ENCODE measurements at regions not wholly inside any gene's neighbourhood (a gene's known extent, or its start where the extent isn't known, plus 50 kb on each side); places are given as distances from the start of the nearest gene placed in this dataset.

DNA sequence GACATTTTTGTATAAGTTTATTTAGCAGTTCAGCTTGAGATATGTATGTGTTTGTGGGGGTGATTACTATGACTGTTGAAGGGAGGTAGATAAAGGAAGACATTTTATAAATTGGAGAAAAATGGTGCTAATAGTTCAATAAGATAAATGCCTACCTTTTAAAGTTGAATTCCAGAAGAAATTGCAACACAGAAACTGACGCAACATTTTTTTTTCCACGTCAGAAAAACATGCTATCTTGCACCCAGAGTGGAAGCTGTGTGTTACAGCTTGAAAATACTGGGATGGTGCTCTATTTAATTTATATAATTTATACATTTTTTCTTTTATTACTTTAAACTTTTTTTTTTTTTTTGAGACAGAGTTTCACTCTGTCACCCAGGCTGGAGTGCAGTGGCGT lies 171.7 kb downstream of the WNT5A start:
- Mint-ChIP-seq H3K27ac (ENCODE audit: unreplicated experiment) (no peak overlapping the region), H3K4me3 (ENCODE audit: unreplicated experiment) (no peak overlapping the region), H3K27me3 (ENCODE audit: unreplicated experiment) (peaks cover 2% of the 10 kb centered on the region)

DNA sequence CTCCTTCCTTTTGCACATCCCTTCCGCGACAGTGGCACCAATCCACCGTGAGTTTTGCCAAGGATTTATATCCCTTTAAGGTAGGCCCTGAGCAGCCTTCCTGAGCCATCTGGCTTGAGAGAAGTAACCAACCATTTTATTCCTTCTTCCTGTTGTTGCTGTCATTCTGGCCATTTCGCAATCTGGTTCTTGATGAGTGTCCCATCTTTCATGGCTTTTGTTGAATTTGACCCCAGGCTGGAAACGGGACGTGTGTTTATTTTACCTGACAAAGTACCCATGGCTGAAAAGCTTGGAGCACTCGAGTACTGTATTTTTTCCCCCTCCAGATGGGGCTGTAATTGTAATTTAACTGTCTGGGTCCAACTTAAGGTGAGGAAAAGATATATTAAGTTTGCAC lies 173.4 kb downstream of the WNT5A start:
- TF ChIP-seq, protein P1, sequence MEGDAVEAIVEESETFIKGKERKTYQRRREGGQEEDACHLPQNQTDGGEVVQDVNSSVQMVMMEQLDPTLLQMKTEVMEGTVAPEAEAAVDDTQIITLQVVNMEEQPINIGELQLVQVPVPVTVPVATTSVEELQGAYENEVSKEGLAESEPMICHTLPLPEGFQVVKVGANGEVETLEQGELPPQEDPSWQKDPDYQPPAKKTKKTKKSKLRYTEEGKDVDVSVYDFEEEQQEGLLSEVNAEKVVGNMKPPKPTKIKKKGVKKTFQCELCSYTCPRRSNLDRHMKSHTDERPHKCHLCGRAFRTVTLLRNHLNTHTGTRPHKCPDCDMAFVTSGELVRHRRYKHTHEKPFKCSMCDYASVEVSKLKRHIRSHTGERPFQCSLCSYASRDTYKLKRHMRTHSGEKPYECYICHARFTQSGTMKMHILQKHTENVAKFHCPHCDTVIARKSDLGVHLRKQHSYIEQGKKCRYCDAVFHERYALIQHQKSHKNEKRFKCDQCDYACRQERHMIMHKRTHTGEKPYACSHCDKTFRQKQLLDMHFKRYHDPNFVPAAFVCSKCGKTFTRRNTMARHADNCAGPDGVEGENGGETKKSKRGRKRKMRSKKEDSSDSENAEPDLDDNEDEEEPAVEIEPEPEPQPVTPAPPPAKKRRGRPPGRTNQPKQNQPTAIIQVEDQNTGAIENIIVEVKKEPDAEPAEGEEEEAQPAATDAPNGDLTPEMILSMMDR (IDR thresholded peaks at IDR 0.05; ENCODE audit: unreplicated experiment): no peak
- Mint-ChIP-seq H3K4me3 (ENCODE audit: unreplicated experiment) (no peak overlapping the region), H3K27ac (ENCODE audit: unreplicated experiment) (no peak overlapping the region), H3K9me3 (ENCODE audit: unreplicated experiment) (no peaks in the 10 kb centered on the region), H3K36me3 (ENCODE audit: low read depth, unreplicated experiment) (no peaks in the 10 kb centered on the region), H3K4me1 (ENCODE audit: unreplicated experiment) (no peaks in the 10 kb centered on the region), H3K27me3 (ENCODE audit: unreplicated experiment) (peaks cover 2% of the 10 kb centered on the region)
- DNase-seq (ENCODE audit: low spot score): no peak

More for the DNA sequence above, 171.7 kb downstream of the WNT5A start:
- H3K36me3 Mint-ChIP-seq (ENCODE audit: low read depth, unreplicated experiment): no peaks in the 10 kb centered on the region
- DNase-seq (ENCODE audit: low spot score): no peak
- peaks cover 3% of the 10 kb centered on the region for H3K4me1 Mint-ChIP-seq (ENCODE audit: unreplicated experiment)
- TF ChIP-seq, protein P1 (IDR thresholded peaks at IDR 0.05; ENCODE audit: unreplicated experiment): no peak
- H3K9me3 Mint-ChIP-seq (ENCODE audit: unreplicated experiment): no peaks in the 10 kb centered on the region

DNA sequence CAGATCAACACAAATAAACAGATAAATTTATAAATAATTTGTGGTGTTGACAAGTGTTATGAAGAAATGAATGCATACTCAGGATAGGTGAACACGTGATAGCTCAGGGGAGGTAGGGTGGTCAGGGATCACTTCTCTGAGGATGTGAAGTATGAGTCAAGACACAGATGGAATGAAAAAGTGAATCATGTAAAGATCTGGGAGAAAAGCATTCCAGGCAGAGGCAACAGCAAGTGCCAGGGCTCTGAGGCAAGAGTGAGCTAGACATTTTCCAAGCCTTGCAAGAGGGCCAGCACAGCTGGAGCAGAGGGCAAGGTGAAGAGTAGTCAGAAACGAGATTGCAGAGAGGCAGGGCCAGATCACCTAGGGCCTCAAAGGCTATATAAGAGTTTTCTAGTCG lies 177.8 kb downstream of the WNT5A start:
- Mint-ChIP-seq H3K4me3 (ENCODE audit: unreplicated experiment) (no peak overlapping the region), H3K9me3 (ENCODE audit: unreplicated experiment) (no peaks in the 10 kb centered on the region), H3K4me1 (ENCODE audit: unreplicated experiment) (no peaks in the 10 kb centered on the region), H3K27me3 (ENCODE audit: unreplicated experiment) (no peaks in the 10 kb centered on the region), H3K36me3 (ENCODE audit: low read depth, unreplicated experiment) (no peaks in the 10 kb centered on the region), H3K27ac (ENCODE audit: unreplicated experiment) (no peak overlapping the region)
- DNase-seq (ENCODE audit: low spot score): no peak
- TF ChIP-seq, protein P1 (IDR thresholded peaks at IDR 0.05; ENCODE audit: unreplicated experiment): no peak

DNA sequence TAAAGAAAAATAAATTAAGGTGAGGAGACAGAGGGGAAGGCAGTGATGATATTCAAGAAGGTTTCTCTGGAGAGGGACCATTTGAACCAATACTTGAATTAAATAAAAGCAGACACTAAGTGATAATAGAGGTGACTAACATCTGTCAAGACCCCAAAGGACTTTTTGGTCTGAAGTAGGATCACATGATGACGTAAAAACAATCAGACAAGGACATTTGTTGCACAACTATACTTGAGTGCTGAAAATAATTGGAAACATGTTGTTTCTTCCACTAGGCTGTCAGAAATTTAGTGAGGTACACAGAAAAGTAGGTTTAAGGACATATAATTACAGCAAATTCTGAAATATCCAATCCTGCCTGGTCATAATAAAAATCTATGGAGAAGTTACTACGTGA lies 179.5 kb downstream of the WNT5A start:
- no peak for DNase-seq (ENCODE audit: low spot score)
- H3K36me3 Mint-ChIP-seq (ENCODE audit: low read depth, unreplicated experiment): no peaks in the 10 kb centered on the region
- no peak overlapping the region for H3K4me3 Mint-ChIP-seq (ENCODE audit: unreplicated experiment)
- H3K4me1 Mint-ChIP-seq (ENCODE audit: unreplicated experiment): no peaks in the 10 kb centered on the region
- H3K27ac Mint-ChIP-seq (ENCODE audit: unreplicated experiment): no peak overlapping the region
- TF ChIP-seq, protein P1 (IDR thresholded peaks at IDR 0.05; ENCODE audit: unreplicated experiment): no peak
- H3K27me3 Mint-ChIP-seq (ENCODE audit: unreplicated experiment): no peaks in the 10 kb centered on the region
- H3K9me3 Mint-ChIP-seq (ENCODE audit: unreplicated experiment): no peaks in the 10 kb centered on the region

DNA sequence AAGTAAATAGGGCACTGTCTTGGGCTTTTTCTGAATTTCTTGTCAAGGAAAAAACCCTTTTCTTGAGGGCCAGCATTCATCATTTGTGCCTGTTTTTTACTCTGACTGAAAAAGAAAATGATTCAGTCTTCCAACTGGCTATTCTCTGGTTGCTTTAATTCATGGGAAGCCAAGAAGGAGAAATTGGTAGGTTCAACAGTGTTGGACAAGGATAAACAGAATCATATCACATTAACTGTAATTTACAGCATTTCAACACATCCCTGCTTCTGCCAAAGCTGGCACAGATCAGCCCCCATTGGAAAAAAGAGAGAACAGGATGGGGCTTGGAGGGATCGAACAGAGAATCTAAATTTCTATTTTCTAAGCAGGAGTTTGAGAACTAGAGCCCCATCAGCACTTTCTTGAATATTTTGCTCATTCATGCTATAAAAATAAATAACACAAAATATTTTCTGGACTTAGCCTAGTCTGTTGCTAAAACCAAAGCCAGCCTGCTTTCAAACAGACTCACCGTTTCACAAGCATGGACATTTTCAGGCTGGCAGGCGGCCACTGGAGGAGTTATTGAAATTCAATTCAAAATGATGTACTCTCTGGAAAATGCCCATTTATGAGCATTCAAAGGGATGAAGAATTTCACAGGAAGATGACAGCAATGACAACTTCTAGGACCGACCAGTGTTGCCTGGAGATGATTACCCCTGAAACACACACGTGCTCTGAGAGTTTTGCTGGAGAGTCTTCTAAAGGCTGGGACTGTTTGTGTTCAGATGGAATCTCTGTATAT lies 181.2 kb downstream of the WNT5A start:
- DNase-seq (ENCODE audit: low spot score): no peak
- Mint-ChIP-seq H3K9me3 (ENCODE audit: unreplicated experiment) (no peaks in the 10 kb centered on the region), H3K4me3 (ENCODE audit: unreplicated experiment) (no peak overlapping the region), H3K27me3 (ENCODE audit: unreplicated experiment) (no peaks in the 10 kb centered on the region), H3K4me1 (ENCODE audit: unreplicated experiment) (no peaks in the 10 kb centered on the region), H3K27ac (ENCODE audit: unreplicated experiment) (no peak overlapping the region), H3K36me3 (ENCODE audit: low read depth, unreplicated experiment) (no peaks in the 10 kb centered on the region)
- TF ChIP-seq, protein P1 (IDR thresholded peaks at IDR 0.05; ENCODE audit: unreplicated experiment): no peak
